ENCODE measurements at regions not wholly inside any gene's neighbourhood (a gene's known extent, or its start where the extent isn't known, plus 50 kb on each side); places are given as distances from the start of the nearest gene placed in this dataset.

DNA sequence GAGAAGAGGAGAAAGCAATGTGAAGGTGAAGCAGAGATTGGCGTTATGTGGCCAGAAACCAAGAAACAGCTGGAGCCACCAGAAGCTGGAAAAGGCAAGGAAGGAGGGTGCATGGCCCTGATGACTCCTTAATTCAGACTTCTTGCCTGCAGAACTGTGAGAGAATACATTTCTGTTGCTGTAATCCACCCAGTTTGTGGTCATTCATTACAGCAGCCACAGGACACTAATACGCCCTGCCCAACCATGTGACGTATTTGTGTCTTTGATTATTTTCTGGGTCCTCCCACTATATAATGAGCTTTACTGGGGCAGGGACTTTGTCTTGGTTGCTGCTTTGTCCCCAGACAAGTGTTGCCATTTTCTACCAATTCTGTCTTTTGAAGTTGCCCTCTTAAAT, 64.5 kb upstream of the MITF start:
- no peak for TF ChIP-seq POLR2AphosphoS5 (IDR thresholded peaks at IDR 0.05)
- TF ChIP-seq, protein P1, sequence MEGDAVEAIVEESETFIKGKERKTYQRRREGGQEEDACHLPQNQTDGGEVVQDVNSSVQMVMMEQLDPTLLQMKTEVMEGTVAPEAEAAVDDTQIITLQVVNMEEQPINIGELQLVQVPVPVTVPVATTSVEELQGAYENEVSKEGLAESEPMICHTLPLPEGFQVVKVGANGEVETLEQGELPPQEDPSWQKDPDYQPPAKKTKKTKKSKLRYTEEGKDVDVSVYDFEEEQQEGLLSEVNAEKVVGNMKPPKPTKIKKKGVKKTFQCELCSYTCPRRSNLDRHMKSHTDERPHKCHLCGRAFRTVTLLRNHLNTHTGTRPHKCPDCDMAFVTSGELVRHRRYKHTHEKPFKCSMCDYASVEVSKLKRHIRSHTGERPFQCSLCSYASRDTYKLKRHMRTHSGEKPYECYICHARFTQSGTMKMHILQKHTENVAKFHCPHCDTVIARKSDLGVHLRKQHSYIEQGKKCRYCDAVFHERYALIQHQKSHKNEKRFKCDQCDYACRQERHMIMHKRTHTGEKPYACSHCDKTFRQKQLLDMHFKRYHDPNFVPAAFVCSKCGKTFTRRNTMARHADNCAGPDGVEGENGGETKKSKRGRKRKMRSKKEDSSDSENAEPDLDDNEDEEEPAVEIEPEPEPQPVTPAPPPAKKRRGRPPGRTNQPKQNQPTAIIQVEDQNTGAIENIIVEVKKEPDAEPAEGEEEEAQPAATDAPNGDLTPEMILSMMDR (IDR thresholded peaks at IDR 0.05): no peak
- TF ChIP-seq POLR2A (IDR thresholded peaks at IDR 0.05): no peak
- TF ChIP-seq EP300 (IDR thresholded peaks at IDR 0.05; ENCODE audit: low read depth): no peak

All from transverse colon (tissue), 4 donors.